Erythroblast (primary cell): ENCODE measurements at regions not wholly inside any gene's neighbourhood (a gene's known extent, or its start where the extent isn't known, plus 50 kb on each side); places are given as distances from the start of the nearest gene placed in this dataset.

Experiments
- GATA1 ChIP-seq: IDR thresholded peaks from 2 replicates; pipeline ENCODE4 v1.6.1; 2011; ENCODE audit warnings: low read depth, mild to moderate bottlenecking, control low read depth, low read length, moderate library complexity
- POLR2A ChIP-seq: IDR thresholded peaks from 2 replicates; pipeline ENCODE4 v1.6.1; 2011; ENCODE audit warnings: mild to moderate bottlenecking, low read length

GRCh38 chr1:189275796-189276195 is 1201.9 kb downstream of the BRINP3 start:
- TF ChIP-seq POLR2A (no peak), GATA1 (no peak)
